ENCODE measurements at regions not wholly inside any gene's neighbourhood (a gene's known extent, or its start where the extent isn't known, plus 50 kb on each side); places are given as distances from the start of the nearest gene placed in this dataset.
"Not testable (repeated sequence)": the region's sequence is repeated elsewhere in the genome, so short reads cannot be mapped to it uniquely, and the experiment has no call there.

GRCh38 chr11:43129329-43129728, 182.5 kb upstream of the API5 start:
- DNase-seq (ENCODE audit: low spot score), result no peak

GRCh38 chr11:43130616-43131015, 181.2 kb upstream of the API5 start:
- no peak for DNase-seq (ENCODE audit: low spot score)

- DNase-seq (ENCODE audit: low spot score), result no peak
Measured at GRCh38 chr11:43135966-43136534, 175.7 kb upstream of the API5 start.

GRCh38 chr11:43138621-43139140, 173.1 kb upstream of the API5 start:
- DNase-seq (ENCODE audit: low spot score), result no peak

GRCh38 chr11:43145653-43146052, 166.1 kb upstream of the API5 start:
- no peak for DNase-seq (ENCODE audit: low spot score)

GRCh38 chr11:43150697-43151096, 161.1 kb upstream of the API5 start:
- no peak for DNase-seq (ENCODE audit: low spot score)

GRCh38 chr11:43164831-43165230, 147.0 kb upstream of the API5 start:
- DNase-seq (ENCODE audit: low spot score), result no peak

- DNase-seq (ENCODE audit: low spot score), result not testable (repeated sequence)
Measured at GRCh38 chr11:43165393-43165792, 146.4 kb upstream of the API5 start.

- DNase-seq (ENCODE audit: low spot score), result not testable (repeated sequence)
Measured at GRCh38 chr11:43168241-43168640, 143.6 kb upstream of the API5 start.

GRCh38 chr11:43172477-43172876, 139.3 kb upstream of the API5 start:
- no peak for DNase-seq (ENCODE audit: low spot score)

- DNase-seq (ENCODE audit: low spot score), result no peak
Measured at GRCh38 chr11:43177975-43178374, 133.8 kb upstream of the API5 start.

GRCh38 chr11:43194459-43194858, 117.3 kb upstream of the API5 start:
- not testable (repeated sequence) for DNase-seq (ENCODE audit: low spot score)

- DNase-seq (ENCODE audit: low spot score), result no peak
Measured at GRCh38 chr11:43197379-43197778, 114.4 kb upstream of the API5 start.

- DNase-seq (ENCODE audit: low spot score), result no peak
Measured at GRCh38 chr11:43200031-43200430, 111.8 kb upstream of the API5 start.

- no peak for DNase-seq (ENCODE audit: low spot score)
Measured at GRCh38 chr11:43212279-43212678, 99.5 kb upstream of the API5 start.

- DNase-seq (ENCODE audit: low spot score), result no peak
Measured at GRCh38 chr11:43214471-43214870, 97.3 kb upstream of the API5 start.

- DNase-seq (ENCODE audit: low spot score), result no peak
Measured at GRCh38 chr11:43217849-43218248, 93.9 kb upstream of the API5 start.

- no peak for DNase-seq (ENCODE audit: low spot score)
Measured at GRCh38 chr11:43222215-43222614, 89.6 kb upstream of the API5 start.

- DNase-seq (ENCODE audit: low spot score), result no peak
Measured at GRCh38 chr11:43223026-43223425, 88.8 kb upstream of the API5 start.

- no peak for DNase-seq (ENCODE audit: low spot score)
Measured at GRCh38 chr11:43234881-43235280, 76.9 kb upstream of the API5 start.

GRCh38 chr11:43238341-43238740, 73.5 kb upstream of the API5 start:
- DNase-seq (ENCODE audit: low spot score), result no peak

- DNase-seq (ENCODE audit: low spot score), result no peak
Measured at GRCh38 chr11:43239791-43240190, 72.0 kb upstream of the API5 start.

- DNase-seq (ENCODE audit: low spot score), result no peak
Measured at GRCh38 chr11:43242401-43242800, 69.4 kb upstream of the API5 start.

GRCh38 chr11:43243927-43244326, 67.9 kb upstream of the API5 start:
- no peak for DNase-seq (ENCODE audit: low spot score)
